Skeletal muscle tissue (tissue), 3 donors: ENCODE measurements at regions not wholly inside any gene's neighbourhood (a gene's known extent, or its start where the extent isn't known, plus 50 kb on each side); places are given as distances from the start of the nearest gene placed in this dataset.

Source experiments
- H3K27ac ChIP-seq: one replicate; pipeline ENCODE4 v1.7.0; 2013; ENCODE audit warnings: mild to moderate bottlenecking, low read depth, low read length, inconsistent platforms
- H3K27me3 ChIP-seq, 3 donors: one replicate each; pipeline ENCODE4 v1.7.0; 2013; ENCODE audit warnings: low read length in 3 of 3; ENCODE audit not compliant: control insufficient read depth in 3 of 3, insufficient read depth in 3 of 3
- H3K36me3 ChIP-seq, 3 donors: one replicate each; pipeline ENCODE4 v1.7.0; 2013; ENCODE audit warnings: low read length in 3 of 3; ENCODE audit not compliant: control insufficient read depth in 3 of 3, insufficient read depth in 3 of 3
- H3K4me1 ChIP-seq, 3 donors: one replicate each; pipeline ENCODE4 v1.7.0; 2013; ENCODE audit warnings: low read length in 3 of 3, mild to moderate bottlenecking in 3 of 3; ENCODE audit not compliant: control insufficient read depth in 3 of 3, insufficient read depth in 3 of 3
- H3K4me3 ChIP-seq, 3 donors: one replicate each; pipeline ENCODE4 v1.7.0; 2013; ENCODE audit warnings: low read length in 3 of 3
- H3K9ac ChIP-seq, 3 donors: one replicate each; pipeline ENCODE4 v1.7.0; 2013; ENCODE audit warnings: low read length in 3 of 3, mild to moderate bottlenecking in 3 of 3, moderate library complexity in 2 of 3, low read depth in 1 of 3
- H3K9me3 ChIP-seq, 3 donors: one replicate each; pipeline ENCODE4 v1.7.0; 2013; ENCODE audit warnings: low read length in 3 of 3; ENCODE audit not compliant: control insufficient read depth in 3 of 3
- donor health status: Osteomylitis.

DNA sequence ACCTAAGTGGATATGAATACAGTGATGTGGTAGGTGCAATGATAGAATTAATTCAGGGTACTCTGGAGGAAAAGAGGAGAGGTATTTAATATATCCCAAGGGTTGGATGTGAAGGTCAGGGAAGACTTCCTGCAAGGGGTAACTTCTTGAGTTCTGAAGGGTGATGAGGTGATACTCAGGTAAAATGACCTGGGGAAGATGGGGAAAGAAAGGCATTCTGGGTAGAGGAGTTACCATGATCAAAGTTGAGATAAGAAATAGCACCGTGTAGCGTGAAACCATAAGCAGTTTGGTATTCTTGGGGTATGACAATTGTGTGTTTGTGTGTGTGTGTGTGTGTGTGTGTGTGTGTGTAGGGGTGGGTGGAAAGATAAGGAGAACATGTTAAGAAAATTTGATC lies 270.4 kb upstream of the LCORL start:
- Histone ChIP-seq H3K27me3 (no peaks in the 10 kb centered on the region), H3K27ac (no peak overlapping the region), H3K36me3 (no peaks in the 10 kb centered on the region), H3K9me3 (no peaks in the 10 kb centered on the region), H3K4me3 (no peak overlapping the region), H3K4me1 (no peaks in the 10 kb centered on the region), H3K9ac (no peak overlapping the region)

DNA sequence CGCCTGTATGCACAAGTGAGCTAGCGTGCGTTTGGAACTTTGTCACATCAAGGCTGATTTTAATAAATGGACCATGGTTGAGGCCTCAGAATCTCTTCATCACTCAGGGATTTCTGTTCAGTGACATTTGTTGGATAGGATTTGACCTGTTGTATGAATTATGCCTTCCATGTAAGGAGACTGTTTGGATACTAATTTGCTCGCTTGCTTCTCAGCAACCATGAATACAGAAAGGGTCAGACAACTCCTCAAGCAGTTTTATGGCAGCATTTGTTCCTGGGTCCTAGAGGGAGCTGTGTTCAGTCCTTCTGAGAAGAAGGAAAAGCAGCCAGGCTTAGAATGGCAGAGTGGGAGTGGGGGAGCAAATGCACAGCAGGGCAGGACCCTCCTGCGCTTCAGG lies 269.7 kb upstream of the LCORL start:
- Histone ChIP-seq H3K36me3 (no peaks in the 10 kb centered on the region), H3K4me3 (no peak overlapping the region), H3K9me3 (no peaks in the 10 kb centered on the region), H3K27ac (no peak overlapping the region), H3K27me3 (no peaks in the 10 kb centered on the region), H3K4me1 (no peaks in the 10 kb centered on the region), H3K9ac (no peak overlapping the region)

DNA sequence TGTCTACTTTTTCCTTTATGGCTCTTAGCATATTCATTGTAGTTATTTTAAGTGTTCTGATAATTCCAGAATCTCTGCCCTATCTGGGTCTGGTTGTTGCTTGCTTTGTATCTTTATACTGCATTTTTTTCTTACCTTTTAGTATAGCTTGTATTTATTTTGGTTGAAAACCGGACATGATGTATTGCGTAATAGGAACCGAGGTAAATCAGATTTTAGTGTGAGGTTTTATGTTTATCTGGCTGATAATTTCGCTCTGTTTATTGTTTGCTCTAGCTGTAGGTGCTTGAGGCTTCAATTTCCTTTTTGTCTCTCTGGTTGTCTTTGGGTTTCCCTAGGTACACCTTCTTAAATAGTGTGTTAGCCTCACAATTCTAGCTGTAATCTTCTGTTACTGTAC lies 263.8 kb upstream of the LCORL start:
- Histone ChIP-seq H3K27ac (no peak overlapping the region), H3K27me3 (no peaks in the 10 kb centered on the region), H3K4me3 (no peak overlapping the region), H3K9me3 (peaks cover 0 to 4% (median 2%) of the 10 kb centered on the region in 3 donors), H3K4me1 (no peaks in the 10 kb centered on the region), H3K9ac (no peak overlapping the region), H3K36me3 (no peaks in the 10 kb centered on the region)

DNA sequence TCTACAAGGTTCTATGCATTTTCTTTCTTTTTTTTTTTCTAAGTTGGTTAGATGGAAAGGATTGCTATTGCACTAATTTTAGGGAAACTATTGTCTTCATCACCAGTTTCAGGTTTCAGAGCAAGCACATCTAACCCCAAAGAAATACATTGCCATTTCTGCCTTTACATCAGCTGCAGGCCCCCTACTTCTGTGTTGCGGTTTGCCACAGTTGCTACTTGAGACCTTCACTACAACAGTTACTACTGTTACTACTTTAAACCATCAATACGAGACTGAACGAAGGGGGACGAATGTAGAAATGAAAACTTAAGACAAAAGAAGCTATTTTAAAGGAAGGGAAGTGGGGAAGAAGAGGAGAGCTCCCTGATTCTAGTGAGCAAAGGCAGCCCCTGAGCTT lies 256.7 kb upstream of the LCORL start:
- H3K9ac ChIP-seq, result no peak overlapping the region
- H3K27me3 ChIP-seq, result no peaks in the 10 kb centered on the region
- no peak overlapping the region for H3K4me3 ChIP-seq
- H3K27ac ChIP-seq, result no peak overlapping the region
- H3K9me3 ChIP-seq, result no peaks in the 10 kb centered on the region
- no peaks in the 10 kb centered on the region for H3K36me3 ChIP-seq
- H3K4me1 ChIP-seq, result no peaks in the 10 kb centered on the region

DNA sequence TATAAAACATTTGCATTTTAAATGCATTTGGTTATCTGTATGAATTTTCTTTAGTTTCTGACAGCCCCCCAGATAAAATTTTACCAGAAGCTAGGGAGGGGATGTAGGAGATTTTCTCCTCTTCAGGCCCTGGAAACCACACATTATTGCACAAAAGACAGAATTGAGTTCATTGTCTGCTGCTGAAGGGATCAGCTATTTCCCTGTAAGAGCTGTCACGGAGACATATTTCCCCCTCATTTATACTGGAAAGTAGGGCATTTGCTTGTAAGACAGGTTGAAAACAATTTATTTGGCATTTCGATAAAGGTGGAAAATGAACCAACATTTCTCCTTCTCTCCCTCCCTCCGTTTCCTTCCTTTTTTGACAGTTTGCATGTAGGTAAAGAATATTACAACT lies 241.3 kb upstream of the LCORL start:
- Histone ChIP-seq H3K9me3 (peaks cover 0 to 2% (median 0%) of the 10 kb centered on the region in 3 donors), H3K36me3 (no peaks in the 10 kb centered on the region), H3K9ac (no peak overlapping the region), H3K4me1 (no peaks in the 10 kb centered on the region), H3K4me3 (no peak overlapping the region), H3K27me3 (no peaks in the 10 kb centered on the region), H3K27ac (no peak overlapping the region)

DNA sequence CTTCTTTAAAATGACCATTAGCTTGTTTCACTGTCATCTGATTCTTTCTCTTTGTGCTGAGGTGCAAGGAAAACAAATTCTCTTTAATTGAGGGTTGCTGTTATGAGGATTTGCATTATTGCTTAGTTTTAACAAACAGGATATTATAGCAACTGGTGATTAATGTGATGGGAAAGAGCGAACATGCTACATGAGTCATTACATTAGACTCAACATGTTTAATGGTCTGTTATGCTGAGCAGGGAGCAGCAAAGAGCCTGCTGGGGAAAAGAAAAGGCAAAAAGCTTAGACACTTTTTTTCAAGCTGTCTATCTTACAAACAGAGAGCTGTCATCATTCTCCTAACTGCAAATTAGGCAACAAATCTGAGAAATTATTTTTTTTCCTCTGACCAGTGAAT lies 230.5 kb upstream of the LCORL start:
- Histone ChIP-seq H3K27me3 (no peaks in the 10 kb centered on the region), H3K9me3 (no peaks in the 10 kb centered on the region), H3K27ac (no peak overlapping the region), H3K9ac (no peak overlapping the region), H3K4me3 (no peak overlapping the region), H3K4me1 (no peaks in the 10 kb centered on the region), H3K36me3 (no peaks in the 10 kb centered on the region)

DNA sequence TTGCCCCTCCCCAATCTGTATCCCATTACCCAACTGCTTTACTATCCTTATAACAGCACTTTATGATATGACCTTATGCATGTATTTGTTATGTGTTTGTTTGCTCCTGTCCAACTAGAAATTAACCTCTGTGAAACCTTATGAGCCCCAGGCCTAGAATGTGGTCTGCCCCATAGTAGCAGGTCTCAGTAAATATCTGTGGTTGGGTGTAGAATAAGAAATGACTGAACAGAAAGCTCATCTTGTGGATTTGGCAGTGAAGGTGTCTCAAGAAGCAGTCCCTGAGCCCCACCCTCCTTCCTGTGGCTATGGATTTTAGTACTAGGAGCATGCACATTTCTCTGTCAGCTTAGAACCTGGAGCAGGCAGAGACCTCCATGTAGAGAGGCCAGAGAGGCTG lies 229.0 kb upstream of the LCORL start:
- Histone ChIP-seq H3K4me3 (no peak overlapping the region), H3K9me3 (no peaks in the 10 kb centered on the region), H3K9ac (no peak overlapping the region), H3K4me1 (no peaks in the 10 kb centered on the region), H3K36me3 (no peaks in the 10 kb centered on the region), H3K27me3 (no peaks in the 10 kb centered on the region), H3K27ac (no peak overlapping the region)

DNA sequence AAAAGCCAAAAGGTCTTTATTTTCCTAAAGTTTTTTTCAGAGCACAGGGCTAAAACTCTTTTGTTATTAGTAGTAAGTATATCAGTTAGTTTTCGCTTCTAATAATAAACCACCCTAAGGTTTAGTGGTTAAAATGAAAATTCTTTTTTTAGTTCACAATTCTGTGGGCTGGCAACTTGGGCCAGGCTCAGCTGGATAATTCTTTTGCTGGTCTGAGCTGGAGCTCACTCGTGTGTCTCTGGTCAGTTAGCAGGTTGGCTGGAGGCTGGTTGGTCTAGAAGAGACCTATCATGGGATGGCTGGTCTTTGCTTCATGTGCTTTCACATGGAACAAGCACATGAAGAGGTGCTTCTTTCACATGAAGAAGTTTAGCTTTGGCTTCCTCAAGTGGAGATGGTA lies 227.1 kb upstream of the LCORL start:
- H3K4me3 ChIP-seq, result no peak overlapping the region
- H3K9ac ChIP-seq, result no peak overlapping the region
- no peak overlapping the region for H3K27ac ChIP-seq
- H3K9me3 ChIP-seq, result no peaks in the 10 kb centered on the region
- H3K36me3 ChIP-seq, result no peaks in the 10 kb centered on the region
- H3K4me1 ChIP-seq, result no peaks in the 10 kb centered on the region
- no peaks in the 10 kb centered on the region for H3K27me3 ChIP-seq

DNA sequence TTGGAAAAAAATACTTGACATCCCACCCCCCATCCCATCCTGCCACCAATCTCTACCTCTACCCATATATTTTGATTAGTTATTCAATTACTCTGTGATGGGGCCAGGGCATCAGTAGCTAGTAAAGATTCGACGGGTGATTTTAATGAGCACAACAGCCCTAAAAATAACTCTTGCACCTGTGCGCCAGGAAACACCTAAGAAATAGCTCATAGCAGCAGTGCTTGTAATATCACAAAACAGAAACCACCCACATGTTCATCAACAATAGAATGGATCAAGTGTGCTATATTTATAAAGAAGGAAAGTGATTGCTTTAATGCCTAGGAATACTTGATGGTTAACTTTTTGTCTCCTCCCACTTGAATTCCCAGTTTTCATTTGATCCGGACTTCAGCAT lies 225.6 kb upstream of the LCORL start:
- Histone ChIP-seq H3K9me3 (no peaks in the 10 kb centered on the region), H3K4me1 (no peaks in the 10 kb centered on the region), H3K27me3 (no peaks in the 10 kb centered on the region), H3K36me3 (no peaks in the 10 kb centered on the region), H3K27ac (no peak overlapping the region), H3K9ac (no peak overlapping the region), H3K4me3 (no peak overlapping the region)

DNA sequence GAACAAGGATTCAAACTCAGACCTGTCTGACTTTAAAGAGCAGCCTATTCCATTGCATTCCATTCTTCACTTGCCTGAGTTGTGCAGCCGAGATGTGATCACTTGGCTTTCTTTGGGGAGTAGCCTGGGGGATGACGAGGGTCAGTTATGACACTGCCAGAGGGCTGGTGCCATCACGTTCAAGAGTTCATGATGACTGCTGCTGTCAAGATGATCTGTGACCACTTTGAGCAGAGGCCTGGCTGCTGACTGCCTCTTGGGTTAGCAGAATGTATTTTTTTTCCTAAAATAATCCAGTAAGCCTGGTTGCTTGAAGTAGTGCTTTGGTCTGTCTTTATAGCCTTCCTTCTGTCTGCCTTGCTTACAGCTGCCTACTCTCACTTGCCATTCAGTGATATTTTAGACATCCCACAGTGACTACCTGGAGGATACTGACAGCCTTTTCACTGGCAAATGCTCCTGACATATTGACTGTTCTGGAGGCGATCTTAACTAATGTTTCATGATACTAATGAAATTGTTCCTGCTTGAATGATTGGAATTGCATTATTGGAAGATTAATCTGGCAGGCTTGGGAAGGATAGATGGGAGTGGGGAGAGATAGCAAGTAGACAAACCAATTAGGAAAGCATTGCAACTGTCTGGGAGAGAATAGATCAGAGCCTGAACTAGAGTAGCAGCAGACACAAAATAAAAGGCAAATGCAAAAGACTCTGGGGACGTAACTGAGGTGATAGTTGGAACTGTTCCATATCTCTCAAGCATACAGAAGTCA lies 221.6 kb upstream of the LCORL start:
- H3K4me3 ChIP-seq, result no peak overlapping the region
- no peaks in the 10 kb centered on the region for H3K9me3 ChIP-seq

More for the DNA sequence above, 221.6 kb upstream of the LCORL start:
- peaks cover 0 to 3% (median 0%) of the 10 kb centered on the region in 3 donors for H3K4me1 ChIP-seq
- no peak overlapping the region for H3K9ac ChIP-seq
- H3K36me3 ChIP-seq, result no peaks in the 10 kb centered on the region
- no peaks in the 10 kb centered on the region for H3K27me3 ChIP-seq
- H3K27ac ChIP-seq, result no peak overlapping the region
